HG02678 (cell line): ENCODE measurements at regions not wholly inside any gene's neighbourhood (a gene's known extent, or its start where the extent isn't known, plus 50 kb on each side); places are given as distances from the start of the nearest gene placed in this dataset.

Source experiments
- ATAC-seq: cut with Tn5 transposase; IDR thresholded peaks from one replicate; pipeline ENCODE4 v1.9.1; 2021; ENCODE audit warnings: mild to moderate bottlenecking, moderate library complexity; ENCODE audit not compliant: unreplicated experiment

GRCh38 chr12:29086325-29087271, 62.5 kb upstream of the FAR2 start:
- ATAC-seq = peak; percentile 45

GRCh38 chr12:29088611-29089219, 60.4 kb upstream of the FAR2 start:
- no peak for ATAC-seq
